Right lung (tissue), 2 donors: ENCODE measurements at regions not wholly inside any gene's neighbourhood (a gene's known extent, or its start where the extent isn't known, plus 50 kb on each side); places are given as distances from the start of the nearest gene placed in this dataset.

Experiments used
- DNase-seq, 2 donors: peaks; one replicate each; pipeline ENCODE4 v3.0.0-alpha.2; 2013

DNA sequence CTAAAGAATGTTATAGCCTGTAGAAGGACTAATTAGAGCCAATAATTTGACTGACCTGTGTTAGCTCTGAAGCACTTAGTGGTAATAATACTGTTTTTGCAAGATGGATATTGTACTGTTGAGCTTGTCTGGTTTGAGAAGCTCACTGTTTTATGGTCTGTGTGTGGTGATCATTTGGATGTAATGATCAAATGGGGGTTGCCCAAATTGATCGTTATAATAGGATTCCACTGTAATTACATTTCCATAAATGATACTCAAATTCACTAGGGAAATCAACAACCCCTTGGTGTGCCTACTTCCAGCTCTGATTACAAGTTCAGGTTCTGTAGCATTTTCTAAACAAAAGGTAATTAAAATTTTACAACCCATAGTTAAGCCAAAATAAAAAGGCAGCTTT is 971.4 kb downstream of the TTLL7 start:
- DNase-seq: no peak

DNA sequence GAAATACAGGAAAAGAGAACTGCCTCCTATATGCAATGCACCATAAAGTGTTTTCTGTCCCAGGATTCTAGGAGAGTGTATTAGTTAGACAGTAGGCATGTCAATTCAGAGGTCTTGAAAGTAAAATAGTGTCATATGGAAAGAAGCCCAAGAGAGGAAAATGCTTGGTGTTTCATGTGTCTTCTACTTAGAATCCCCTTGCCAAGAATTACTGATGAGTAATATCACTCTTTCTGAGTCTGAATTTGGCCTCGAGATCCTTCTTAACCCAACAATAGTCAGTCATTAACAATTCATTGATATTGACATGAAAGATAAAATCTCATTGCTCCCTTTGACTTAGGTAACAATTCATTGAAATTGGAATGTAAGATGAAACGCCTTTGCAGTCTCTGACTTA is 972.2 kb downstream of the TTLL7 start:
- no peak for DNase-seq

- no peak for DNase-seq
These were observed 974.6 kb downstream of the TTLL7 start for GRCh38 chr1:83024251-83024767.

GRCh38 chr1:83023212-83023611 is 975.7 kb downstream of the TTLL7 start:
- no peak for DNase-seq

DNA sequence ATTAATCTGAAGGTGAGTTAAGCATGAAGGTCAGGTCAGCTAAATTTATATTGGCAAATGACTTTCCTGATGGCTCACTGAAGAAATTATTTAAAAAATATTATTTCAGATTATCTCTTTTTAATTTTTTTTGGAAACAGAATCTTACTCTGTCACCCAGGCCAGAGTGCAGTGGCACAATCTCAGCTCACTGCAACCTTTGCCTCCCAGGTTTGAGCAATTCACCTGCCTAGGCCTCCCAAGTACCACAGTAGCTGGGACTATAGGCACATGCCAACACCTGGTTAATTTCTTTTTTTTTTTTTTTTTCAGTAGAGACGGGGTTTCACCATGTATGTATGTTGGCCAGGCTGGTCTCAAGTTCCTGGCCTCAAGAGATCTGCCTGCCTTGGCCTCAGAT is 976.7 kb downstream of the TTLL7 start:
- no peak for DNase-seq

- DNase-seq: no peak
These were observed 981.2 kb downstream of the TTLL7 start for GRCh38 chr1:83017701-83018100.

GRCh38 chr1:83017276-83017675 is 981.7 kb downstream of the TTLL7 start:
- DNase-seq: peak in 1 of 2 donors; percentile 23

DNA sequence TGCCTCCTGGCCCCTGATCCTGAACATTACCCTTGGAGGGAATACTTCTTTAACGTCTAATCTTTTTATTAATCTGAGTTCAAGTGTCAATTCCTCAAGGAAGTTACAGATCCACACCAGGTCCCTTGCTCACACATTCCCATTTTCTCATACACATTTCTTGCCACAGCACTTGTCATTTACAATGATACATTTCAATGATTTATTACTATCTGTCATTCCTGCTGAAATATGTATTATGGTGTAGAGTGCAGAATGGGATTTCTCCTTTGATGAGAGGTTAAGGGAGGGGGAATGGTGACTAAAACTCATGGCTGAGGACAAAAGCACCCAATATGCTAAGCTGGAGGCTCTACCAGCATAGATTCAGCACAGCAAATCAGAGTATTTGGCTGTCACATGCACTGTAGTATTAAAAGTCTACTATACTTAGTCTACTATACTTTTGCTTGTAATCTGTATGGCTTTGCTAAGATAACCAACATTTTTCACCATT is 982.5 kb downstream of the TTLL7 start:
- DNase-seq: no peak

- DNase-seq: no peak
These were observed 983.8 kb downstream of the TTLL7 start for GRCh38 chr1:83015163-83015562.

- DNase-seq: no peak
These were observed 986.0 kb downstream of the TTLL7 start for GRCh38 chr1:83012950-83013349.

- no peak for DNase-seq
These were observed 987.7 kb downstream of the TTLL7 start for GRCh38 chr1:83011265-83011664.

DNA sequence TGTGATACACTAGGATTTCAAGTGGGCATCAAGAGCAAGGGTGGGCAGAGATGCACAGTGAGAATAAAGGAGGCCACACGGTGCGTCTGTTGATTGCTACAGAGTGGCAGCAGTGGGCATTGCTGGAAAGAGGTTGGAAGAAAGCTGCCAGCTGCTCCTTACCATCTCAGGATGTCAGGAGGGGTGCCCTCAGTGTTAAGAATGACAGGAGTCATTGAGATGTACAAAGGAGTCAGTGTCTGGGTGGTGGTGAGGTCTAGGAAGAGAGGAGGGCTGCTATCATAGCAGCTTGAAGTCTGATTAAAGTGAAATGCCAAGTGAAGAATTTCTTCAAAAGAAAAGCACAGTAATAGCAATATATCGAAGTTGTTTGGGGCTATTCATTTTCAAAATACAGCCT is 992.7 kb downstream of the TTLL7 start:
- no peak for DNase-seq

DNA sequence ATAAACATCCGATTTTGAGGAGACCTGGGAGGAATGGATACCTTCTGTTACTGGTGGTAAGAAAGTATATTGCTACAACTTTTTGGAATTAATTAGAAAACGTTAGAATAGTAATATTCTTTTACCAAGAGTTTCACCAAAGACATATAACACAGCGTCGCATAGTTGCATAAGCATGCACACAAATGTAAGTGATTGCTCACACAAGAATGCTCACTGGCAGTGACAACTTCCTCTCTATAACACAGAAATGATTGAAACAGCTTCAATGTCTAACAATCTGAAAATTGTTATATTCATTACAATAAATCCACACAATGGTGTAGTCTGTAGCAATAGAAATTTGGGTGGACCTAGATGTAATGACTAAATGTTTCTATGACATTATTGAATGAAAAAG is 998.6 kb downstream of the TTLL7 start:
- DNase-seq: no peak

GRCh38 chr1:82995951-82996350 is 1003.0 kb downstream of the TTLL7 start:
- DNase-seq: no peak

DNA sequence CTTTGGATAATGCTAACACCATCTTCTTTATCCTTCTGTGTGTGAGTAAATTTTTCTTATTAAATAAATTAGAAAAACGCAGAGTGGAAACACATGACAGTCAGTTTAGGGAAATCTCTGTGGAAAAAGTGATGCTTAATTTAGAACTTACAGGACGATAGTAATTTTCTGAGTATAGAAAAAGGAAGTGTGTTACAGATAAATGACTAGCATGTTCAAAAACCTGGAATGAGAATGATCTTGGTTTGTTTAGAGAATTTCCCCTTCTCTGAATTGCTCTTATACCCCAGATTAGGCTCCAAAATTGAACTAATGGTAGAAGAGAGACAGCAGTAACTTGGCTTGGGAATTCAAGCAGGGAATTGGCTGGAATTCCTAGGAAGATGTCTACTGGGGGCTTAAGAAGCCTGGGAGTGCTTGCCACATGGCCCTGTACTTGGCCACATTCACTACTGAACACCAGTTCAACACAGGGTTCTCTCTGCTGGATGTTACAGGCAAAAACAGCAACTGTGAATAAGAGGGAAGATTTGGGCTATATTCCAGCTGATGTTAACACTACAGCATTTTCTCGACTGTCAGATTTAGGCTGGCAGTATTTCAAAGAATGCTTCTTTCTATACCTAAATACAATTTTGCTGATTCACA is 1004.2 kb downstream of the TTLL7 start:
- DNase-seq: peak in 1 of 2 donors; percentile 7

DNA sequence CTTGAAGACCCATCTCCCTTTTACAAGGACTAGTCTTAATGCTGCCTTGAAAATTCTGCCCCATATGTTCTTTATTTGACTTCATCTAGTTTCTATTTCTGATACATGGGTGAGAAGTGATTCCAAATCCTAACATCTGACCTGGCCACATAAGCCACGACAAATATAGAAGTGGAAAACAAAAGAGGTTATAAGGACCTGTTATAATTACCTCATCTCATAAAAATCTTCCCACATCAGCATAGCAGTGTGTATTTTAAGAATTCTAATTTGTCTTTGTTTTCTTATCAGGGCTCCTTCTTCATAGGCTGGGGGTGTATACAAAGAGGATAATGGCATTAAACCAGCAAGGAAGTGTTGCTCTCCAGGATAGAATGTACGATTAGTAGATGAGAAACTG is 1007.4 kb downstream of the TTLL7 start:
- no peak for DNase-seq

- no peak for DNase-seq
These were observed 1019.2 kb downstream of the TTLL7 start for GRCh38 chr1:82979593-82980236.

GRCh38 chr1:82978461-82979324 is 1020.2 kb downstream of the TTLL7 start:
- no peak for DNase-seq

- DNase-seq: no peak
These were observed 1025.9 kb downstream of the TTLL7 start for GRCh38 chr1:82972841-82973553.

GRCh38 chr1:82969340-82969739 is 1029.6 kb downstream of the TTLL7 start:
- DNase-seq: no peak

DNA sequence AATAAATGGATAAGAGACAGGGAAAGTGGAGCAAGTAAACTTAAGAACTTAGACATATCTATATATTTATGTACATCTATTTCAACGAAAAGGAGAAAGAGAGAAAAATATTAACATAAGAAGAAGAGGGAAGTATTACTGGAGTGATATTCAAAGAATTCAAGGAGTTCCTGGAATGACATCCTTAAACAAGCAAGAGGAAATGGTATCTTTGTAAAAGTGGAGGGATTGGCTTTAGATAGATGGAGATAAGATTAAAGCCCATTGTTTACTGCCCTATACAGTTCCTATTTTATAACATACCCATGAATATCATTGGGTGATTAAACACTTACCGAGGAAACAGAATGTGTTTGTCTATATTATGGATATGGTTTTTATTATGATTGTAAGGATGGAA is 1036.3 kb downstream of the TTLL7 start:
- no peak for DNase-seq
